HG03469 (cell line): ENCODE measurements at regions not wholly inside any gene's neighbourhood (a gene's known extent, or its start where the extent isn't known, plus 50 kb on each side); places are given as distances from the start of the nearest gene placed in this dataset.
"Not testable (repeated sequence)": the region's sequence is repeated elsewhere in the genome, so short reads cannot be mapped to it uniquely, and the experiment has no call there.

Source experiments
- ATAC-seq: cut with Tn5 transposase; IDR thresholded peaks from one replicate; pipeline ENCODE4 v1.9.1; 2021; ENCODE audit warnings: mild to moderate bottlenecking, moderate library complexity, moderate number of reproducible peaks; ENCODE audit not compliant: unreplicated experiment

DNA sequence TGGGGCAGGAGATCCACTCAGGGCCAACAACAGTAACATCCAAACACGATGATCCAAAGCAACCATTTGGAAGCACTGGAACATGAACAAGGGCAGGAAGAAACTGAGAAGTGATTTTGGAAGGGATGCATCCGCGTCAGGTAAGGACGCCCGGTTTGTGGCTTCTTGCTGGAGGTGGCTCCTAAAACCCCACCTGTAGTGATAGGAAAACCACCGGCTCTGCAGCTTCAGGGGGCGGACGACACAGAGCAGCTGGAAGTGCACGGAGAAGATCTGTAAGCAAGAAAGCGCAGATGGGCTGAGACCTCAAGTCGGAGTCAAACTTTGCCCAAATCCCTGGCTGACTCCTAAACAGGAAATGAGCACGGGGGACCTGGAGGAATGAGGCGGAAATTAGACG, 1066.1 kb downstream of the BRD1 start:
- ATAC-seq: no peak

DNA sequence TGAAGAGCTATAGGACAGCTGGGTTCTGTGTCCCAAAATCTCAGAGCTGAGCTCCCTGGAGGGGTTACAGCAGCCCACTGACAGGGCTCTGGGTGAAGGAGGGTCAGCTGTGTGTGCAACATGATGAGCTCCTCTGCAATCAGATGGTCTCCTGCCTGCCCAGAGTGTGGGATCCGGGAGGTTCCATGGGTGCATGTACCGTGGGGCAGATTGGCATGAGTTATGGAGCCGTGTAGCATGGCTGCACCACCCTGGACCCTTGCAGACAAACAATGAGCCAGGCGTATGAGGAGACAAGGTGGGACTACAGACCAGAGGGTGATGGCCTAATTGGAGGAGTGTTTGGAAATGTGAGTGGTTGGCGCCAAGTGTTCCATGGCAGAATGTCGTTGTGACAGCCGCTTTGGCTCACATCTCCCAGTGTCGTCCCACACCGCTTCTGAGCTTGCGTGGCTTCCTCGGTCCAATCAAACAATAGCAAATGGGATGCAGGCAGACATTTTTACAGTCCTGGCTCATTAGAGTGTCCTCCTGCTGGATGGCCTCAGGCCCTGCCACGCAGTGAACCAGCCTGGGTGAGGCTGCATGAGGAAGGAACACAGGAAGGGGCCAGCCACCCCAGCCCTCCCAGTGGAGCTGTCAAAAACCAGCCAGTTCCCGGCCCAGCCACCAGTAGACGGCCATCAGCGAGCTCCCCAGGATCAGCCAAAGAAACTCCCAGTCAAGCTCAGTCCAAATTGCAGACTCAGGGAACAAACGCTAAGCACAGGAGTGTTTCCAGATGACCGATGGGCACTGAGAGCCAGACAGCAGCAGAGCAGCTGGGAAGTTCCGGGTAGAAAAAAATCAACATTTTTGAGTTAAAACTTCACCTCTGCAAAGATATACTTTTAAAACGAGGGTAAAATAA, 1066.9 kb downstream of the BRD1 start:
- no peak for ATAC-seq

DNA sequence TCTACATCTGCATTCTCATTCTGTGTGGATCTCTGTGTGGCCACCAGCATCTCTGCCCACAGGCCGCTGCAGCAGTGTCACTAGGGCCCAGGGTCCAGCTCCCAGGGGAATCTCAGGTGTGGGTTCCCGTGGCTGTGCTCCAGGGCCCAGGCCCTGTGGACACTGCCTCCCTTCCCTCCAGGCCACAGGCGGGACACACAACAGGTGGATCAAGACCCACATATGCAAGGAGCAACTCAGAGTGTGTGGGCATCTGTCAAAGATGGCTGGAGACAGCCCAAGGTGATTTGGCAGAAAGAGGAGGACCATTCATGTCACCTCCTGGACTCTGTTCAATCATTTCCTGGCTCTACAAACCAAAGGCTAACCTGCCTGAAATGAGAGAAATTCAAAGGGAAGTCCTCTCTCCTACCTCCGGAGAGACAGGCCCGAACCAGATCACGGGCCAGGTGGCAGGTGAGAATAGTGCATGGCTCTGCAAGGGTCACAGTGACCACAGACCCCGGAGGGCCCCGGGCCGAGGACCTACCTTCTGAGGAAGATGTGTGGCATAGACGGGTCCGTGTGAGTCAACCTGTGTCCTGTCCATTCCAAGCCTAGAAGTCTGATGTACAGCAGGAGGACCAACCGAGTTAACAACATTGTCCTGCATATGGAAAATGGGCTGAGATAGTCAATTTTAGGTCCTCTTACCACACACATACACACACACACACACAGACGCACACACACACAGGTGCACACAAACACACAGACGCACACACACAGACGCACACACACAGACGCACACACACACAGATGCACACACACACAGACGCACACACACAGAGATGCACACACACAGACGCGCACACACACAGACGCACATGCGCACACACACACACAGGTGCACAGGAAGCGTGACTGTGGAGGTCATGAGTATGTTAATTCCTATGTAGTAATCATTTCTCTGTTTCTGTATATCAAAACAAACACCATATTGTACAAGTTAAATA, 1068.5 kb downstream of the BRD1 start:
- ATAC-seq: no peak

DNA sequence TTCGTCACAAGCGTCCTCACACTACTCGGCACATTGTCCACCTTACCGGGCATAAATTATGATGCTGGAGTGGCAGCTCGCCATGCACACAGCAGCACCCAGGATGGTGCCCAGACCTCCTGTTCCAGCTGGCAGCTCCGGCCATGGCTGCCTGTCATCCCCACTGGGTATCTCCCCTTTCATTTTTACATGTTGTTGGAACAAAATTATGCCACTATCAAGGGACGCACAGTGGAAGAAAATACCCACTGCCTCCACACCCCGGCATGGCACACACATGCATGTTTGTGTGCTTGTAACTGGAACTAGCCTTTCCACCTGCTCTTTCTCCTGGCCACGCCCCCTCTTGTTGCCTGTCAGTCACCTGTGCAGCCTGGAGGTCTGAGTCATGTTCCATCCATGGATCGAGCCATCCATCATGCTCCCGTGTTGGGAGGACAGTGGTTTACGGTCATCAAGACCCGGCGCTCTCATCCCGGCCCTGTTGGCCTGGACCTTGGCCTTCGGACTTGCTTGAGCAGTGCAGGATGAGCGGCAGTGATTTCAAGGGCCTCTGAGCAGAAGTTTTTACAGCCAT, 1069.6 kb downstream of the BRD1 start:
- ATAC-seq: no peak

DNA sequence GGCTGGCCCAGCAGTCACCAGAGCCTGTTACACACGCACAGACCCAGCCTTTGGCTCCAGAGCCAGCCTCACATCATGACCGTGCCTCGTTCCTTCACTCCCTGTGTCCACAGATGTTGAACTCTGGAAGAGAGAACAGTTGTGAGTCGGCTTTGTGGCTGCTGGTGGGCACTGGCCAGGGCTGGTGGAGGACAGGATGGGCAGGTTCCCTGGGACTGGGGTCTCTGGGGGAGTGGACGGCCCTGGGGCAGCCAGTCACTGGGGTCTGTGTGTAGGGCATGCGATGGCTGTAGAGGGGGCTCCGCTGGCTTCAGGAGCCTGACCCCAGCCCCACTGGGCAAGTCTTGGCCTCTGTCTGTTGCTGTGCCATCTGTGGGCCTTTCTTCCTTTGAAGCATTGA, 1070.1 kb downstream of the BRD1 start:
- ATAC-seq: no peak

DNA sequence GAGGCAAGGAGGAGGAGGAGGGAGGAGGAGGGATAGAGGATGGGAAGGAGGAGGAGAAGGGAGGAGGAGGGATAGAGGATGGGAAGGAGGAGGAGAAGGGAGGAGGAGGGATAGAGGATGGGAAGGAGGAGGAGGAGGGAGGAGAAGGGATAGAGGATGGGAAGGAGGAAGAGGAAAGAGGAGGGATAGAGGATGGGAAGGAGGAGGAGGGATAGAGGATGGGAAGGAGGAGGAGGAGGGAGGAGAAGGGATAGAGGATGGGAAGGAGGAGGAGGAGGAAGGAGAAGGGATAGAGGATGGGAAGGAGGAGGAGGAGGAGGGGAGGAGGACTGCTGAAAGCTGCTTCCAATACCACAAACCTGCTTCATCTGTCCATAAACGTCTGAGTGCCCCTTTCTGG, 1070.5 kb downstream of the BRD1 start:
- ATAC-seq: not testable (repeated sequence)

DNA sequence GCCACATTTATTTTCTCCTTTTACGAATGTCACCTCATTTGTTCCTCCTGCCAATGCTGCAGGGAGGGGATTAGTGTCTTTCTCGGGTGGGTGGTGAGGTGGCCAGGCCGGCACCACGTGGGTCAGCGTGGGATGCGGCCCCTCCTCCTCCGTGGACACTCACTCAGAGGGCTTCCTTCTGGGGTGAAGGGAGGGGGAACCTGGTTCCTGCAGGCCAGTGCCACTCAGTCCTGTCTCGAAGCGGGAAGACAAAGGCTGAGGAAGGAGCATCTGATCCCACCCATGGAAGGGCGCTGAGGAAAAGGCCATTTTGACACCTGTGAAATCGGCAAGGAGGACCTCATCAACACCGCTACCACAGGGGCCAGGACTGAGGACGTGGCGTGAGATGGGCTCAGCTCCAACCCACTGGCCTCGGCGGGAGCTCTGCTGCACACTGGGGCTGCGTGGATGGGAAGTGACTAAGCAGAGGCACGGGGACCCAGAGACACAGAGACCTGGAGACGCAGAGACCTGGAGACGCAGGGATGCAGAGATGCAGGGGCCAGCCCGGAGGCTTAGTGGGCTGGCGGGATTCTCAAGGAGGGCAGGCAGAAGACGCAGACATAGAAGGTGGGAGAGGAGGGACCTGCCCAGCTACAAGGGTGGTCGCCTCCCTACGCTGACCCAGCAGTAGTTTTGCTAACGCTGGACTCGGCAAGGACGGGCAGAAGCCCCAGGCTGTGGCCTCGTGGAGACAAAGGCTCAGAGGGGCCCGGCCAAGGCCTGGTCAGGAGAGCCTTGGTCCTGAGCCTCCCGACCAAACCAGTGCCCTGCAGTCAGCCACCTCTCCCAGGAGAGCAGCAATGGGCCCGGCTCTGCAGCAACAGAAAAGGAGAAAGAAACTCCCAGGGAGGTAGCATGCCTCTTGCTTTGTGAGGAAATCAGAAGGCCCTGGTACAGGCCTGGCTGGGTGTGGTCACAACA, 1071.2 kb downstream of the BRD1 start:
- ATAC-seq: no peak

DNA sequence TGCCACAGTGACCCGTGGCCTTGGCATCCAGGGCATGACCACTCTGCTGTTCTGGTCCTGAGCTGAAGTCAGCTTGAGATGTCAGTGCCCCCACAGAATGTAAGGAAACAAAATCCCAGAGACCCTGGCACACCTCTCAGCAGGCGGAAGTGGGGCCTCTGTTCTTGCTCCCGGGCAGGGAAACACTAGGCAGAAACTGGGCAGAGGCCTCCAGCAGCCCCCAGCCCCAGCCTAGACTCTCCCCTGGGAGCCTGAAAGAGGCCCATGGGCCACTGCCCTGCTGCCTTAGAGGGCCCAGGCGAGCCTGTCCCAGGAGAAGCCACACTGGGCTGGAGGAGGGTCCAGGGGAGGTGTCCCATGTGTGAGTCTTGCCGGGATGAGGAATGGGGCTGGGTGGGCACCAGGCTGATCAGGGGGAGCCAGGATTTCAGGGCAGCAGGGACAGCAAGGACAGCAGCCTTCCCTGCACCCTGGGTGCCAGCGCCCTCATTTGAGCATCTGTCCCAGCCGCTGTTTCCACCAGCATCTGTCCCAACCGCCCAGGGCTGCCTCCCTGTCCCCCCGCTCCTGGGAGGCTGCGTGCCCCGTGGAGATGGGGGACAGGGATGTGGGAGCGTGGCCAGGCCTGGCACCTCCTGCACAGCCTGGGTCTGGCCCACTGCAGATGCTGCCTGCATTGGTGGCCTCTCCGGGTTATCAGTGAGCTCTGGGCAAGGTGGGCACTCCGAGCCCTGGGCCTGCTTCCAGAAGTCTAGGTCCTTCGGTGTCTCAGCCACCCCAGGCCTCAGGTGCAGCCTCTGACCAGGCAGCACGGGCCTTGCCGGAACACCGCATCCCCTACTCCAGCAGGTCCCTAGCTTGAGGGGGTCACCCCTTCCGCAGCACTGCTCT, 1072.4 kb downstream of the BRD1 start:
- no peak for ATAC-seq

DNA sequence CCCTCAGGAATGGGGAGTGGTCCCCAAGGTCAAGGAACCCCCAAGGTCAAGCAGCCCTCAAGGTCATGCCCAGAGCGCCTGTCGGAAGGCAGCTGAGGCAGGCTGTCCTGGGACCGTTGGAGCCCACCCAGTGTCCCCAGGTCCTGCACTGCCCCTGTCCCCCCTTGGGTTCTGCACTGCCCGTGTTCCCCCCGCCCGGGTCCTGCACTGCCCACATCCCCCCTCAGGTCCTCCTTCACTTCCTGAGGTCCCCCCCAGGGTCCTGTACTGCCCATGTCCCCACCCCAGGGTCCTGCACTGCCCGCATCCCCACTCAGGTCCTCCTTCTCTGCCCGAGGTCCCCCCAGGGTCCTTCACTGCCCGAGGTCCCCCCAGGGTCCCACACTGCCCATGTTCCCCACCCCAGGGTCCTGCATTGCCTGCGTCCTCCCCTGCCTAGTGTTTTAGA, 1073.0 kb downstream of the BRD1 start:
- no peak for ATAC-seq

DNA sequence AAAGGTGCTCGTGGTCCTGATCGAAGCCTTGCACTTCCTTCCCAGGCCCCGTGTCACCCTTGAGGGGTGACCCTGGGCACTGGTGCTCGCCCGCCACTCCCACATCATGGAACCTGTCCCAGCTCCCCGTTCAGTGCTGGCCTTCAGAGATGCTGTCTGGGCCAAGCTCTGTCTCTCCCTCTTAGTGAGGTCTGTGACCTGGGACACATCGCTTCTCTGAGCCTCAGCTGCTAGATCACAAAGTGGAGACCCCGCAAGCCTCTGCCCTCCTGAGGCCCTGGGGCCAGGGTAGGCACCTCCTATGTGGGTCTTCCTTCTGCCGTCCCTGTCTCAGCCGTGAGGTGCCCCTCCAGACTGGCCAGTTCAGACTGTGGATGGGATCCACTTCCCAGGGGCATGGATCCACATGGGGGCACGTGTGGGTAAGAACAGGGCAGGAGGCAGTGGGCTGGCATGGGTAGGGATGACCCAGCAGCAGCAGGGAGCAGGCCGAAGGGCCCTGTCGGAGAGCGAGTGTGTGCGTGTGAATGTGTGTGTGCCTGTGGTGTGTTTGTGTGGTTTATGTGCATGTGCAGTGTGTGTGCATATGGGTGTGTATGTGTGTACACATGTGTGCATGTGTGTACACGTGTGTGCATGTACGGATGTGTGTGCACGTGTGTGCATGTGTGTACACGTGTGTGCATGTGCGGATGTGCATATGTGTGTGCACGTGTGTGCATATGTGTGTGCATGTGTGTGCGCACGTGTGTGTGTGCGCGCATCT, 1073.7 kb downstream of the BRD1 start:
- ATAC-seq: no peak

DNA sequence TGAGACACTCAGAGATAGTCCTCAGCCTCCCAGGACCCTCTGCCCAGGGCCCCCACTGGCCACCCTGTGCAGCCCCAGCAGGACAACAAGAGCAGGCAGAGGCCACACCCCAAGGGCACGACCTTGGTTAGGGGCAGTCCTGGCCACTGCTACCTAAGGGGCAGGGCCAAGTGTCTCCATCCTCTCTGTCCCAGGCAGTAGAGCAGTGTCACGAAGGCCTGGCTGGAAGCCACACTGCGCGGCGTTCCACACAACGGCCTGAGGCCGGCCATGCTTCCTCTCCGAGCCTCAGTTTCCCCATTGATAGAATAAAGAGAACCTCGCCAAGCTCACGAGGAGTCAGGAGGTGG, 1074.3 kb downstream of the BRD1 start:
- no peak for ATAC-seq

DNA sequence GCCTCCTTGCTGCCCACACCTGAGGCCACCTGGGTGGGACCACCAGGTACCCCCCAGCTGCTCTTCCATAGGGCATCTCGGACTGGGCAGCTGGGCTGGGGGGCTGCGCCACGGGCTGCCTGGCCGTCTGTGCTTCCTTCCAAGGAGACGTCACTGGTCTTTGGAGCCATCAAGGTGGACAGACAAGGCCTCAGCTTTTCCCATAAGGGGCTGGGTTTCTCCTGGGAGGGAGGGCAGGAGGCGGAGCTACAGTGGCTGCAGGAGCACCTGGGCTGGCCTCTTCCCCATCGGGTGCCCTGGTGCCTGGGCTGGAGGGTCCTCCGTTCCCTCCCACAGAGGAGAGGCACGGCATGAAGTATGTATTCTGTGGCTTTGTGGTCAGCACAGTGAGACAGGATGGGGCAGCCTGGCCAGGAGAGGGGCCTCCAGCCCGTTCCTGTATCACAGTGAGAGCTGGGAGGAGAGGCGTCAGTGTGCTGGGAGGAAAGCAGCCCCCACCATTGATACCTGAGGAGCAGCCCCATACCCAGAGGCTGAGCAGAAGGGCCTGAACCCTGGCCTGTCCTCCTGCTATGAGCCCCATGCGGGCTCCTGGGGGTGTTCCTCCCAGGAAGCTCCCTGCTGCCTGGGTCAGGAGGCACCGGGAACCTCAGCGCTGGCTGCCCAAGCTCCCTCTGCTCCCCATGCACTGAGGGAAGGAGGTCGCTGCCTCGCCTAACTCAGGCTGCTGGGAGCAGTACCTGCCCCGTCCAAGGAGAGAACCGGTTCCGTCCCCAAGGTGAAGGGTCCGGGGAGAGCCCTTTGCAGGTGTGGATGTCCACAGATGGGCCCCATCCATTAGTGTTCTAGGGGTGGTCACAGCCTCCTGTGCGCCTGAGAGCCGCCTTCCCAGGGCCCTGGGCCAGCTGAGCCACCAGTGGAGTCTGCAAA, 1075.0 kb downstream of the BRD1 start:
- ATAC-seq: no peak

DNA sequence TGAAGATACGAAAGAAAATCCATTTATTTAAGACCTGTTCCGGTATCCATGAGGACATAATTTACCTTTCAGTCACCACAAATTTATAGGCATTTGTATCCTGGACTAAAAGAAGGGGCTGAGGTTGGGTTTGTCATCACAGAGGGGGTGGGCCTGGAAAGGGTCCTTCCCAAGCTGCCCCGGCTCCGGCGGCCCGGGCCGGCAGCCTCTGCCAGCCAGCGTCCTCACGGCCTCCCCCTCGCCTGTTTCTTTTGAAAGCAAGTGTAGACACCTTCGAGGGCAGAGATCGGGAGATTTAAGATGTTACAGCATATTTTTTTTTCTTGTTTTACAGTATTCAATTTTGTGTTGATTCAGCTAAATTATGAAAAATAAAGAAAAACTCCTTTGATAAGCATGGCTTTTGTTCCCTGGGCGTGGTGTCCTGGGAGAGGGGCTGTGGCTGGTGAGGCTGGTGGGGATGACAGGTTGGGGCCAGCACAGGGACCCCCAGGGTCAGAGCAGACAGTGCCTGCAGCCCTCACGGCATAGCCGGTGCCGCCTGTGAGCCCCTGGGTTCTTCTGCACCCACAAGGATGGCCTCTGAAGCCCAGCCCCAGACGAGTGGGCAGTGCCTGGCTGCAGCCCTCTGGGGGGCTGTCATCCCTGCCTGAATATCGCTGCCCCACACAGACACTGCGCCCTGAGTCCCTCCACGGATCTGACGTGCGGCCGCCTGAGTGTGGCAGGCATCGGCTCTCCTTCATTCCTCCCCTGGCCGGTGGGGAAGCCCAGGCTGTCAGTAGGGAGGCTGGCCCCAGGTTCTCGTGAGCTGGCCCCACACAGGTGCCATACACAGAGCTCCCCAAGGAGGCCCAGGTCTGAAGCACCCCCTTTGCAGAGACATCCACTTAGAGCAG, 1075.9 kb downstream of the BRD1 start:
- ATAC-seq: no peak

DNA sequence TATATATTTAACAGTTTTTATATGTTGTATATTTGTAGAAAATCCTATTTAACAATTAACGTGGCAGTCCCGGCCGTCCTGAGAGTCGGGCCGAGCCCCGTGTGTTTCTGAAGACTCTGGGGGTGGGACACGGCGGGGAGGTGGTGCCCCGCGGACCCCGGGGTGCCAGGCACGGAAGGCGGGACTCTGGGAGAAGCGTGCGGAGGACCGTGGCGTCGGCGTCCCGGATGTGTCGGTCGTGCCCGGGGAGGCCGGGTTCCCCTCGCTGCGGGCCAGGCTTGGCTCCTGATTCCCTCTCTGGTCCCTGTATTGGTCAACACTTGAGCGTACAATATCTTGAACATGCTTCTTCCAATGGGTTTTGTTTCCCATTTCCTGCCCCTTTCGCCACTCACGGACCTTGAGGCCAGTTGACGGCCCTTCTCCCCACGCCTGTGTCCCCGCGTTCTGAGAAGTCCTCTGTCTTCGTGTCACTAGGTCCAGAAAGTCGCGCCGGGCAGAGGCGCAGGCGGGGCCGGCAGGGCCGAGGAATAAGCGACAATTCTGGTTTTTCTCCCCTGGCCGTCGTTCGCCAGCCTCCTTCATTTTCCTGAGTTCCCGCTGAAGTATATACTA, 1076.7 kb downstream of the BRD1 start:
- no peak for ATAC-seq

DNA sequence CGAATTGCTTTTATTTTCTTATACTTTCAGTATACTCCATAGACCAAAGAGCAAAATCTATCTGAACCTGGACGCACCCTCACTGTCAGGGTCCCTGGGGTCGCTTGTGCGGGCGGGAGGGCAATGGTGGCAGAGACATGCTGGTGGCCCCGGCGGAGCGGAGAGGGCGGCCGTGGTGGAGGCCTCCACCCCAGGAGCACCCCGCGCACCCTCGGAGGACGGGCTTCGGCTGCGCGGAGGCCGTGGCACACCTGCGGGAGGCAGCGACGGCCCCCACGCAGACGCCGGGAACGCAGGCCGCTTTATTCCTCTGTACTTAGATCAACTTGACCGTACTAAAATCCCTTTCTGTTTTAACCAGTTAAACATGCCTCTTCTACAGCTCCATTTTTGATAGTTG, 1077.4 kb downstream of the BRD1 start:
- no peak for ATAC-seq
